ENCODE measurements at regions not wholly inside any gene's neighbourhood (a gene's known extent, or its start where the extent isn't known, plus 50 kb on each side); places are given as distances from the start of the nearest gene placed in this dataset.

GRCh38 chr2:195477996-195478382 is 179.0 kb upstream of the SLC39A10 start (continued):
- TF ChIP-seq FOSL1 (IDR thresholded peaks at IDR 0.05; ENCODE audit: low read depth) (no peak), POLR2A (IDR thresholded peaks at IDR 0.05; ENCODE audit: borderline replicate concordance, extremely low read depth, insufficient read depth, insufficient read length) (no peak), CEBPB (IDR thresholded peaks at IDR 0.05; ENCODE audit: low read depth) (no peak), EGR1 (IDR thresholded peaks at IDR 0.05; ENCODE audit: low read depth) (no peak)

GRCh38 chr2:195477248-195477995 is 179.6 kb upstream of the SLC39A10 start:
- CTCF ChIA-PET: no interaction called here
- RAD21 ChIA-PET (ENCODE audit: low non-redundant PET in 1 of 2, low total read pairs in 2 of 2, uncharacterized antibody in 2 of 2, unreplicated experiment in 2 of 2): no interaction called here

More at GRCh38 chr2:195477248-195477995, 179.6 kb upstream of the SLC39A10 start:
- no peaks in the 10 kb centered on the region for H3K4me1 ChIP-seq (ENCODE audit: control insufficient read depth in 1 of 2, insufficient read depth in 2 of 2, low read length in 2 of 2)
- H4K20me1 ChIP-seq (ENCODE audit: insufficient read depth): no peaks in the 10 kb centered on the region
- H2AFZ ChIP-seq (ENCODE audit: low read depth, low read length, poor library complexity, severe bottlenecking): no peak overlapping the region
- H3K79me2 ChIP-seq (ENCODE audit: insufficient read depth, low read length): no peaks in the 10 kb centered on the region
- intact Hi-C loops (cut with micrococcal nuclease): no loop called here
- POLR2A ChIA-PET: no interaction called here
- H3K36me3 ChIP-seq (ENCODE audit: control insufficient read depth in 1 of 2, insufficient read depth in 2 of 2, low read length in 2 of 2): no peaks in the 10 kb centered on the region
- TF ChIP-seq EGR1 (IDR thresholded peaks at IDR 0.05; ENCODE audit: low read depth): no peak
- TF ChIP-seq ELF1 (IDR thresholded peaks at IDR 0.05; ENCODE audit: borderline replicate concordance, low read depth): no peak
- TF ChIP-seq CBX3 (IDR thresholded peaks at IDR 0.05; ENCODE audit: low read depth): no peak
- TF ChIP-seq EZH2phosphoT487 (IDR thresholded peaks at IDR 0.05; ENCODE audit: borderline replicate concordance): no peak
- TF ChIP-seq TCF7L2 (IDR thresholded peaks at IDR 0.05; ENCODE audit: borderline replicate concordance, extremely low read depth, insufficient read depth, insufficient read length): no peak
- TF ChIP-seq REST (IDR thresholded peaks at IDR 0.05; ENCODE audit: low read depth): no peak
- no peak for TF ChIP-seq CEBPB (IDR thresholded peaks at IDR 0.05; ENCODE audit: low read depth)
- TF ChIP-seq SRF (IDR thresholded peaks at IDR 0.05; ENCODE audit: low read depth): no peak
- no peak for TF ChIP-seq FOSL1 (IDR thresholded peaks at IDR 0.05; ENCODE audit: low read depth)
- TF ChIP-seq POLR2A (IDR thresholded peaks at IDR 0.05; ENCODE audit: borderline replicate concordance, extremely low read depth, insufficient read depth, insufficient read length): no peak
- TF ChIP-seq SIN3A (IDR thresholded peaks at IDR 0.05; ENCODE audit: low read depth): no peak
- TF ChIP-seq RAD21 (IDR thresholded peaks at IDR 0.05; ENCODE audit: low read depth): no peak
- no peak for TF ChIP-seq SP1 (IDR thresholded peaks at IDR 0.05; ENCODE audit: low read depth)
- no peak for TF ChIP-seq MAX (IDR thresholded peaks at IDR 0.05)
- no peaks in the 10 kb centered on the region for H3K9me3 ChIP-seq (ENCODE audit: control insufficient read depth in 1 of 2, insufficient read depth in 1 of 2, low read depth in 1 of 2, low read length in 2 of 2)
- H3K4me2 ChIP-seq (ENCODE audit: low read length): no peak overlapping the region
- ATAC-seq: no peak
- H3K9ac ChIP-seq (ENCODE audit: low read length): no peak overlapping the region
- DNase-seq (ENCODE audit: low read depth, low spot score): no peak
- H3K27ac ChIP-seq (ENCODE audit: low read depth, low read length): no peak overlapping the region
- no peak overlapping the region for H3K4me3 ChIP-seq (replicated peaks in 1 of 2; ENCODE audit: low read depth in 1 of 2, low read length in 2 of 2)
- H3K27me3 ChIP-seq (ENCODE audit: insufficient read depth, low read length): no peaks in the 10 kb centered on the region
- no peaks in the 10 kb centered on the region for H3K9me2 ChIP-seq (ENCODE audit: insufficient read depth)
- no TSS peak for BruUV-seq (replicated peaks)

Data from HCT116 (cell line).